ENCODE measurements at regions not wholly inside any gene's neighbourhood (a gene's known extent, or its start where the extent isn't known, plus 50 kb on each side); places are given as distances from the start of the nearest gene placed in this dataset.

- no peak for TF ChIP-seq CTCF (conservative IDR thresholded peaks at IDR 0.05; ENCODE audit: low read length)
- no peak for TF ChIP-seq EZH2phosphoT487 (IDR thresholded peaks at IDR 0.05; ENCODE audit: borderline replicate concordance)
Measured at GRCh38 chr6:164151161-164152120, 736.9 kb downstream of the QKI start.
